Retinal pigment epithelial cell (primary cell): ENCODE measurements at regions not wholly inside any gene's neighbourhood (a gene's known extent, or its start where the extent isn't known, plus 50 kb on each side); places are given as distances from the start of the nearest gene placed in this dataset.

ENCODE experiments used
- DNase-seq: peaks from one replicate; pipeline ENCODE4 v3.0.0-alpha.2; 2010; ENCODE audit warnings: low read depth
- H3K4me3 ChIP-seq: 2 replicates; pipeline ENCODE4 v1.5.1; 2011; ENCODE audit warnings: mild to moderate bottlenecking, low read length, control low read depth, moderate library complexity
- TF ChIP-seq, protein P1 (sequence below): conservative IDR thresholded peaks from 2 replicates; pipeline ENCODE4 v1.5.1; 2011; ENCODE audit warnings: low read depth, low read length, control low read depth, inconsistent platforms

DNA sequence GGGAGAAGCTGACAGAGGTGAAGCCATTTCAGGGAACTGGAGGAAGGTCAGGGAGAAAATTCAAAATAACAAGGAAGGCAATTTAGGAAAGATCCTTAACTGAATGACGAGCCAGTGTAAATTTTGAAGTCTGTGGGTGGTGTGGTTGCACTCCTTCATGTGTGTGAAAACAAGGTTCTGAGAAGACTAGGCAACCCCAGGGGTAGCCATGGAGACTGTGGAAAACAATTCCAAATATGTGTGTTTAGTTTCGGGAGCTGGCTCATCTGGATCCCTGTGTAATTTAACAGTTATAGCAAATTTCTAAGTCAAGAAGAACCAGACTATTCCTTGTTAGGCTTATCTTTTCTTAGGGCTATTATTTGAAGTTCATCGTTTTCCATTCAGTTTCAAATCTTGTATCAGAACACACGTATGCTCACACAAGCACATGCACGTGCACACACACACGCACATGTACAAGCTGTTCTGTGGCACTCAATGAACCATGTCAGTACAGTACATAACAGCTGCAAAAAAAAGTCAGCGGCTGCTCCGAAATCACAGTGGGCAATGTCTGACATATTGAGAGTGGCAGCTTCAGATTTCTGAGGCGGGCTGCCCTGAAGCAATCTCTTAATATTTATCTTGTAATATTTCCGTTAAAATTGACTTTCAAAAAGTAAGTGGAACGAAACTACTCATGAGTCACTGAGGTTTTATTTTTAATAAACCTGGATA lies 411.2 kb downstream of the AEBP2 start:
- no peak overlapping the region for H3K4me3 ChIP-seq
- DNase-seq = no peak
- TF ChIP-seq, protein P1, sequence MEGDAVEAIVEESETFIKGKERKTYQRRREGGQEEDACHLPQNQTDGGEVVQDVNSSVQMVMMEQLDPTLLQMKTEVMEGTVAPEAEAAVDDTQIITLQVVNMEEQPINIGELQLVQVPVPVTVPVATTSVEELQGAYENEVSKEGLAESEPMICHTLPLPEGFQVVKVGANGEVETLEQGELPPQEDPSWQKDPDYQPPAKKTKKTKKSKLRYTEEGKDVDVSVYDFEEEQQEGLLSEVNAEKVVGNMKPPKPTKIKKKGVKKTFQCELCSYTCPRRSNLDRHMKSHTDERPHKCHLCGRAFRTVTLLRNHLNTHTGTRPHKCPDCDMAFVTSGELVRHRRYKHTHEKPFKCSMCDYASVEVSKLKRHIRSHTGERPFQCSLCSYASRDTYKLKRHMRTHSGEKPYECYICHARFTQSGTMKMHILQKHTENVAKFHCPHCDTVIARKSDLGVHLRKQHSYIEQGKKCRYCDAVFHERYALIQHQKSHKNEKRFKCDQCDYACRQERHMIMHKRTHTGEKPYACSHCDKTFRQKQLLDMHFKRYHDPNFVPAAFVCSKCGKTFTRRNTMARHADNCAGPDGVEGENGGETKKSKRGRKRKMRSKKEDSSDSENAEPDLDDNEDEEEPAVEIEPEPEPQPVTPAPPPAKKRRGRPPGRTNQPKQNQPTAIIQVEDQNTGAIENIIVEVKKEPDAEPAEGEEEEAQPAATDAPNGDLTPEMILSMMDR = no peak

DNA sequence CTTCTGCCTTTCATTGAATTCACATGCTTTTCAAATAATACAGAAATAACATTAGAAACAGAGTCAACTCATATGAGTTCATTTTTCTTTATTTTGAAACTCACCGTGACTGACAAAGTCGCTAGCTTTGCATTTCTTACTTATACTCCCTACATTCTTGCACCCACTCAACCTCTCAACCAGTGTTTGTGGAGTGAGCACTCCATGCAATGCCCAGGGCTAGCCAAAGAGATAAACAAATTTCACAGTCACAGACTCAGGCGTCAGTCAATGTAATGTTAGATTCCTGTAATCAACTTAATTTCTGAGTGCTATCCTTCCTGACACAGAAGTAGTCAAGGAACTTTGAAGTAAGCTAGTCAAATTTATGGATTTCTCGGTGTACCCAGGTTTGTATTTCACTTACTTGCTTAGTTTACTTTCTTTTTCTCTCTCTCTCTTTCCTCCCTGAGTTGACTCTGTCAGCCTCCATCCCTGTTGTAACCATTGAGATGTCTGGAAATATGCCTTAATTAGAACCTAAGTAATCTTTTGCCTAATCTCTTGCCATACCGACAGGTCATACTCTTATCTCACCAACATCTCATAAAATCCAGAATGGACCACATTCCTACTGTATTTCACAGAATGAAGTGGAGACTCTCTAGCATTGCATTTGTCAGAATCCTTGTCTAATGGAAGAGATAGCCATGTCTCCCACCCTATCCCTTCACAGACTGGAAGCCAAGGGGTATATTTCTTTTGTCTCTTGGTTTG lies 413.0 kb downstream of the AEBP2 start:
- no peak overlapping the region for H3K4me3 ChIP-seq
- no peak for DNase-seq
- TF ChIP-seq, protein P1 = no peak

- TF ChIP-seq, protein P1 = no peak
- no peak for DNase-seq
- H3K4me3 ChIP-seq = no peak overlapping the region
Measured at GRCh38 chr12:19855851-19856250, 416.6 kb downstream of the AEBP2 start.

DNA sequence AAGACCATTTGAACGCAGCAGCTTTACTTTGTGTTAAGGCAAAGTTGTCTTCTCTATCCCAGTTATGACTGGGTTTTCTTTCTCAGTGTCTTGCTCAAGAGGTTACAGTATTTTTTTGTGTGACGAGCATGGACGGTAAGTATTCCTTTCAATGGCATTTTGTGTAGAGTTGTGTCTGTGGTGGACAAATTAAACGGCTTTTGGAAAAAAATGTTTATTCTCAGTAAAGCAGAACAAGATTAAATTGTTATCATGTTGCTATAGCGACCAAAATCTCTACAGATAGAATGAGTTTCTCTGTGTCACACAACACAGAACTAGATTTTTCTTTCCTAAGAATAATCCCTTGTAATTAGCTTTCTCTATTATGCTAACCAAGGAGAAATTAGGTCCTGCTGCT lies 417.1 kb downstream of the AEBP2 start:
- TF ChIP-seq, protein P1 = no peak
- peak; percentile 72 for DNase-seq
- no peak overlapping the region for H3K4me3 ChIP-seq

DNA sequence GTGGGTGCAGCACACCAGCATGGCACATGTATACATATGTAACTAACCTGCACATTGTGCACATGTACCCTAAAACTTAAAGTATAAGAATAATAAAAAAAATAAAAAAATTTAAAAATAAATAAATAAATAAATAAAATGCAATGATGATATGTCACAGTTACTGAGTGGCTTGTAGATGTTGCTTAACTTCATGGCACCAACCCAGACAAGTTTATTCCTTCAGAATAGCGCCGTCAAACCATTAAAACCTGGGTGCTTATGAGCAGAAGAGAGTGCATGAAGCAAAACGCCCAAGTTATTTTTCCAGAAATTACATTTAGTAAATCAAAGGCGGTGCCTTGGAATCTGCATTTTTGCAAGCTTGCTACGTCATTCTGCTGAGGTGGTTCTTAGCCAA lies 417.9 kb downstream of the AEBP2 start:
- H3K4me3 ChIP-seq = no peak overlapping the region
- TF ChIP-seq, protein P1 = no peak
- DNase-seq = no peak

DNA sequence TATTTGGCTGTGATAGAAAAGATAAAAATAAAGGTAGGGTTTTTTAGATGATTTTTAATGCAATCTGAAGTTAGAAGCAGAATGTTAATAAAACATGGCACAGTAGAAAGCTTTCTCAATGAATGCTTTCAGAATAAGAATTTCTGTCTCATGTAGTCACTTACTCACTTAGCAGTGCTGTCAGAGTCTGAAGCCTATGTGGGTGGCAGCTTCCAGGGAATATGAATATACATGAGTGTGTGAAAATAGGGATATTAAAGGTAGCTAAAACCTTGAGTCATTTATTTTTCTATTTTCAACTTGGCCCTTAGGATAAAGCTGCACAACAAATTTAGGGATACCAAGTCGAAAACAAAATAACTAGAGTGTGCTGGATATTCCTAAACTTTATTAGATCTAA lies 427.9 kb downstream of the AEBP2 start:
- TF ChIP-seq, protein P1 = no peak
- no peak overlapping the region for H3K4me3 ChIP-seq
- DNase-seq = no peak

GRCh38 chr12:19867970-19868369 lies 428.7 kb downstream of the AEBP2 start:
- no peak for DNase-seq
- TF ChIP-seq, protein P1 = no peak
- H3K4me3 ChIP-seq = no peak overlapping the region
